ENCODE measurements at regions not wholly inside any gene's neighbourhood (a gene's known extent, or its start where the extent isn't known, plus 50 kb on each side); places are given as distances from the start of the nearest gene placed in this dataset.

DNA sequence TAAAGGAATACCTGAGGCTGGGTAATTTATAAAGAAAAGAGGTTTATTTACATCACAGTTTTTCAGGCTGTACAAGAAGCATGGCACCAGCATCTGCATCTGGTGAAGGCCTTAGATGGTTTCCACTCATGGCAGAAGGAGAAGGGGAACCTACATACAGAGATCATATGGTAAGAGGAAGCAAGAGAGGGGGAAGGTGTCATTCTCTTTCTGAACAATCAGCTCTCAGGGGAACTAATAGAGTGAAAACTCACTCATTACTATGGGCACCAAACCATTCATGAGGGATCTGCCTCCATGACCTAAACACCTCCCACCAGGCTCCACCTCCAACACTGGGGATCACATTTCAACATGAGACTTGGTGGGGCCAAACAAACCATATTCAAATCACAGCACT, 61.7 kb upstream of the PPP1R2C start:
- H2BK12ac ChIP-seq (ENCODE audit: low read depth, low read length): no peak overlapping the region
- no peak overlapping the region for H3K4me2 ChIP-seq (ENCODE audit: insufficient read depth in 1 of 2, low read depth in 2 of 2, low read length in 2 of 2)
- POLR2A ChIA-PET (ENCODE audit: partially characterized antibody): no interaction called here
- no peak overlapping the region for H2AFZ ChIP-seq (ENCODE audit: low read length)
- no peak overlapping the region for H4K8ac ChIP-seq (ENCODE audit: extremely low read depth, insufficient read depth, low read length)
- no peaks in the 10 kb centered on the region for H3K79me1 ChIP-seq (ENCODE audit: low read depth, low read length)
- no peak overlapping the region for H3K14ac ChIP-seq (ENCODE audit: insufficient read length)
- H3K36me3 ChIP-seq (ENCODE audit: control insufficient read depth in 2 of 4, insufficient read depth in 4 of 4, low read length in 3 of 4): no peaks in the 10 kb centered on the region
- no peak overlapping the region for H2BK15ac ChIP-seq (ENCODE audit: low read length)
- no peak overlapping the region for H2BK5ac ChIP-seq (ENCODE audit: low read depth, low read length)
- H3K9ac ChIP-seq (replicated peaks in 1 of 4; ENCODE audit: extremely low read depth in 1 of 4, low read depth in 3 of 4, low read length in 3 of 4): no peak overlapping the region
- no peaks in the 10 kb centered on the region for H3K9me3 ChIP-seq (ENCODE audit: insufficient read depth in 2 of 2, low read depth in 1 of 2, low read length in 1 of 2)
- no peaks in the 10 kb centered on the region for H3K79me2 ChIP-seq (ENCODE audit: control insufficient read depth in 1 of 2, insufficient read depth in 2 of 2, low read length in 2 of 2)
- TF ChIP-seq MAFK (IDR thresholded peaks at IDR 0.05; ENCODE audit: low read depth, low read length) (no peak), KDM1A (IDR thresholded peaks at IDR 0.05; ENCODE audit: borderline replicate concordance, low read length) (no peak), JUND (IDR thresholded peaks at IDR 0.05; ENCODE audit: low read length) (no peak), KDM5A (IDR thresholded peaks at IDR 0.05; ENCODE audit: low read length) (no peak), HDAC6 (IDR thresholded peaks at IDR 0.05; ENCODE audit: low read depth, low read length) (no peak), CBX5 (IDR thresholded peaks at IDR 0.05; ENCODE audit: low read depth, low read length) (no peak), NANOG (IDR thresholded peaks at IDR 0.05; ENCODE audit: insufficient read depth, low read depth, low read length, poor library complexity, severe bottlenecking) (no peak), KDM4A (IDR thresholded peaks at IDR 0.05; ENCODE audit: low read depth, low read length, severe bottlenecking) (no peak)
- TF ChIP-seq, protein P1, sequence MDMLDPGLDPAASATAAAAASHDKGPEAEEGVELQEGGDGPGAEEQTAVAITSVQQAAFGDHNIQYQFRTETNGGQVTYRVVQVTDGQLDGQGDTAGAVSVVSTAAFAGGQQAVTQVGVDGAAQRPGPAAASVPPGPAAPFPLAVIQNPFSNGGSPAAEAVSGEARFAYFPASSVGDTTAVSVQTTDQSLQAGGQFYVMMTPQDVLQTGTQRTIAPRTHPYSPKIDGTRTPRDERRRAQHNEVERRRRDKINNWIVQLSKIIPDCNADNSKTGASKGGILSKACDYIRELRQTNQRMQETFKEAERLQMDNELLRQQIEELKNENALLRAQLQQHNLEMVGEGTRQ (IDR thresholded peaks at IDR 0.05; ENCODE audit: low read length): no peak
- no peak overlapping the region for H2BK20ac ChIP-seq (ENCODE audit: low read length)
- H3K56ac ChIP-seq (replicated peaks; ENCODE audit: insufficient read length, low read depth, low read length): no peak overlapping the region
- DNase-seq (ENCODE audit: low read depth in 1 of 2, low spot score in 2 of 2) (no peak), FAIRE-seq (no peak)
- no peaks in the 10 kb centered on the region for H3K27me3 ChIP-seq (replicated peaks in 1 of 4; ENCODE audit: control insufficient read depth in 3 of 4, extremely low read depth in 1 of 4, insufficient read depth in 3 of 4, low read length in 3 of 4)
- CTCF ChIA-PET (ENCODE audit: partially characterized antibody): no interaction called here
- no peaks in the 10 kb centered on the region for H4K20me1 ChIP-seq (replicated peaks in 1 of 2; ENCODE audit: control insufficient read depth in 1 of 2, insufficient read depth in 2 of 2, low read length in 2 of 2)
- no peak overlapping the region for H3K4me3 ChIP-seq (ENCODE audit: extremely low read depth in 1 of 4, insufficient read depth in 2 of 4, low read depth in 3 of 4, low read length in 4 of 4)
- H2AK5ac ChIP-seq (ENCODE audit: low read depth, low read length): no peak overlapping the region
- no peak overlapping the region for H2BK120ac ChIP-seq (replicated peaks; ENCODE audit: low read depth, low read length)
- H3K18ac ChIP-seq (ENCODE audit: extremely low read depth, low read length): no peak overlapping the region
- no peak overlapping the region for H3K4ac ChIP-seq (replicated peaks; ENCODE audit: insufficient read length, low read depth, low read length)
- H3K27ac ChIP-seq (ENCODE audit: low read depth, low read length): no peak overlapping the region
- no peak overlapping the region for H4K5ac ChIP-seq (ENCODE audit: insufficient read length, low read depth, low read length)
- H3K23ac ChIP-seq (ENCODE audit: insufficient read length): no peak overlapping the region
- H3K23me2 ChIP-seq (ENCODE audit: low read depth, low read length): no peaks in the 10 kb centered on the region
- no peak overlapping the region for H4K91ac ChIP-seq (replicated peaks; ENCODE audit: insufficient read length, low read length)
- H3K4me1 ChIP-seq (replicated peaks in 1 of 4; ENCODE audit: control insufficient read depth in 3 of 4, insufficient read depth in 4 of 4, low read length in 3 of 4): peaks cover 0 to 4% (median 0%) of the 10 kb centered on the region in 4 experiments; a peak in 3 of 7 replicates
